ENCODE measurements at regions not wholly inside any gene's neighbourhood (a gene's known extent, or its start where the extent isn't known, plus 50 kb on each side); places are given as distances from the start of the nearest gene placed in this dataset.

DNA sequence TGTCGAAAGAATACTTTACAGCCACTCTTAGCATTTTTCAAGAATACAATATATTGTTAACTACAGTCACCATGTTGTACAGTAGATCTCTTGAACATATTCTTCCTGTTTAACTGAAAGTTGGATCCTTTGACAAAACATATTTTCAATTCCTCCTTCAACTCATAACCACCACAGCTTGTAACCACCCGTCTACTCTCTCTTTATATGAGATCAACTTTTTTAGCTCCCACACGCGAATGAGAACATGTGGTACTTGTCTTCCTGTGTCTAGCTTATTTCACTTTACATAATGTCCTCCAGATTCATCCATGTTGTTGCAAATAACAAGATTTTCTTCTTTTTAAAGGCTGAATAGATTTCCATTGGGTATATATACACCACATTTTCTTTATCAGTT is 338.3 kb upstream of the IGFBP7 start:
- DNase-seq: no peak

DNA sequence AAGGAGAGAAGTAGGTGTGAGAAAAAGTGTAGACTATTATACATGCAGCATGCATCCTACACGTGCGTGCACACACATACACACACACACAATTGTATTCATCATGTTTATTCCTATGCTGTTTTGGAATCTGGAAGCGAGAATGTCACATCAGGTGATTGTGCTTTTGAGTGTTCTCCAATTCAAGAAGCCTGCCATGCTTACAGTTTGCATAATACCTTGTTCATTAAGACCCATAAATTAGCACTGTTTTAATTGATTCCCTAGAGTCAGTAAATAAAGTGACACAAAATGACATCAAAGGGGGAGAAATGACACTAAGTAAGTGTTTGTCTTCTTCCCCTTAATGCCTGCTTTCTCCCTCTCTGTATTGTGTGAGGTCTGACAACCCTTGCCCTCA is 336.1 kb upstream of the IGFBP7 start:
- DNase-seq: no peak

DNA sequence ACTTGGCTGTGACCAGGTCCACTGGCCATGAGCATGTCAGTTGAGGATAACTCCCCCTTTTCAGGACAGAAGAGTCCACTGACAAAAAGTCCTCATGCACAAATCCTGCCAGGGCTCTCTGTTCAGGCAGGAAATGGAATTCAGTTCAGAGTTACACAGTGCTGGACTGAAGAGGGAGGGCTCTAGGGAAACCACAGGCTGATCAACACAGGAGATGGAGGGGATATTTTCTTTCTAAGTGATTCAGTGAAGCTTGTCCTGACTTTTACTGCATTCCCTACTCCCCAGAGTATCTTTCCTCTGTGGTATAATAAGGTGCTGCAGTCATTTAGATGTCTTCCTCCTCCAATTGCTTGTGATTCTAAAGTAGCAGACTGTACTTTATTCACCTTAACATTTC is 335.5 kb upstream of the IGFBP7 start:
- DNase-seq: no peak

DNA sequence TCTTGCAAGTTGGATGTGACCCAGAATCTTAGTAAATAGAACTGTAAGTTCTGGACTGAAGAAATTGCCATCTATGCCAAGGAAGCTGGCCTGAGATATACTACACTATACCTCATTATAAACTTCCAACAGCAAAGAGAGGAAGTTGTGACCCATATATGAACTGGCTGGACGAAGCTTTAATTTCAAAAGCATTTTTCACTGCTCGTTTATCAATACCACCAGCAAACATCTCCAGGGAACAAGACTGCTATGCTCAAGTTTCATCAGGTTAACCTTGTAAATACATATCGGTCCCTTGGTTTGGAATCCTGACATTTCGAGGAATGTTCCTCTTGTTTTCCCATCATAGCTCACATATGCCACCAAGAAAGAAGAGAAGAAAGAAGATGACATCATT is 334.5 kb upstream of the IGFBP7 start:
- DNase-seq: no peak

DNA sequence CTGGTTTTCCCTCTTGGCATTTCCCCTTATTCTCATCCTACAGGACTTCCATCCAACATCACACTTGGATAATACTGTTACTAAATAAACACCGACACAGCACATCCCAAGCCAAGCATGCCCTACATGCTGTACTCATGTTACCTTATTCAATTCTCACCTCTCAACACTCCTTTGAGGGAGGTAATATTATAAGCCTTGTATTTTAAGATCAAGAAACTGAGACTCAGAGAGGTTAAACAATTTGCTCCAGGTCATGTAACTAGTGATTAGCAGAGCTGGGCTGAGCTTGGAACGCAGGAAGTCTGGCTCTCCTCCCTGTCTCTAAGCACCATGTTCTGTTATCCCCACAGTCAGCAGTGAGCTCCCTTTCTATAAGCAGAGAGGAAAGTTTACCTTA is 333.6 kb upstream of the IGFBP7 start:
- no peak for DNase-seq

DNA sequence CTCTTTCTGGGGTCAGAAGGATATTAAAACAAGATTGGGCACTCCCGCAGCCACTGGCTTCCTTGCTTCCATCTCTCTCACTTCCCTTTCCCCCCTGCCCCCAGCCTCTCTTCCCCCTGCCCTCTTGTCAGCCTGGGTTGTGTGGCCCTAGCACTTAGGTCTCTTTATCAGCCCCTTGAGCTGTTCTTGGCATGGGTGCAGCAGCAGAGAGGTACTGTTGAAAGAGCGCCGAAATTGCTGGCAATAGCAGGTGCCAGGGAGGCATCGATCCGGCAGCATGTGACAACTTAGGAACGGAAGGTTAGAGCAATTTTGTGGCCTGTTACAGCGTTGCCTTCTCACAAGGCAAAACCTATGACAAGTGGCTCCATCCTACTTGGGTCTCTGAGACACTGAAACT is 333.1 kb upstream of the IGFBP7 start:
- no peak for DNase-seq

DNA sequence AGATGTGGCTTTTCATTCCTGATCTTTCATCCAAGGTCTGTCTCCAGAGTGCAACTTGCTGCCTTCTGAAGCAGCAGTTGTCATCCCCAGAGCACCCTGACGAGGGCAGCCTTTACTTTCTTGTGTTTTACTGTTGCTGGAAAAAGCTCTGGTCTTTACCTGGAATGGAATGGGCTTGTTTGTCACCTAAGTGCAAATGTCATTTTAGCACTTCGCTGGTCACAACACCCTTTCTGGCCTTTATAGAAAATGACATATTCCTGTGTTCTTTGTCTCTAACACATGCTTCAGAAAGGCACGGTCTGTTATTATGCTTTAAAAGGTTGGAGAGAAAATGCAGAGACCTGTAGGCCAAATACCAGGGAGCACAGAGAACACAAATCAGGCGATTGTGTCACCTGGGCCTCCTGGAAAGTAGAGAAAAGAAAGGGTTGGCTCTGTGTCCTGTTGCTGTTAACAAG is 332.7 kb upstream of the IGFBP7 start:
- DNase-seq: no peak

DNA sequence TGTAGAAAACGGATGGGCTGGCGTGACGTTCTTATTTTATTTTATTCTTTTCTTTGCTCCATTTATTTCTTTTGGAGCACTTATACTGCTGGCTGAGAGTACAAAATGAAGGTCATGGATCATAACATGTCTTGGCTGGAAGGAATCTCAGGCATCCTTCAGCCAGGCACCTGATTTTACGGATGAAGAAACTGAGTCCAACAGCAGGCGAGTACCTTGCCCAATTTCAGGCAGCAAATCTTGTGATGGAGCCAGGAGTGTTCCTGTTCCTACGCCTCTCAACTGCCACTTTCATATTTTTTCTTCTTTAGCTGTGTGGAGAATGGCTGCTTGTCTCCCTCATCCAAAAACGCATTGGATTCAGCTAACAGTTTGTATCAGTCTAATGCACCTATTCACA is 332.1 kb upstream of the IGFBP7 start:
- DNase-seq: no peak

DNA sequence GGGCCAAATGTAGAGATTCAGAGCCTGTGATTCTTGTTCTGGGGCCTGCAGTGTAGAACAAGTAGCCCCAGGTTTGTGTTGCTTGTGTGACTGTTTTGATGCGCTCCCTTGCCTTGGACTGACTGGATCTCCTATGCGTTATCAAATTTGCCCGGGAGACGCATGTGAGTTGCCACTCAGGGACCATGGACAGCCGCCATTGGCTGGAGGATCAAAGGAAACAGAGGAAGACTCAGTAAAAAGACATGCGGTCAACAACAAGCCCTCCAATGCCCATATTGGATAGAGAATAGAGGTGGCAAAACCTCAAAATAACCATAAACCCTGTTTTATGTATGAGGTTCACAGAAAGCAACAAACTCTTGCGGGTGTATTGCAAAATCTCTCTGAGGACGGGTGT is 327.5 kb upstream of the IGFBP7 start:
- DNase-seq: no peak

DNA sequence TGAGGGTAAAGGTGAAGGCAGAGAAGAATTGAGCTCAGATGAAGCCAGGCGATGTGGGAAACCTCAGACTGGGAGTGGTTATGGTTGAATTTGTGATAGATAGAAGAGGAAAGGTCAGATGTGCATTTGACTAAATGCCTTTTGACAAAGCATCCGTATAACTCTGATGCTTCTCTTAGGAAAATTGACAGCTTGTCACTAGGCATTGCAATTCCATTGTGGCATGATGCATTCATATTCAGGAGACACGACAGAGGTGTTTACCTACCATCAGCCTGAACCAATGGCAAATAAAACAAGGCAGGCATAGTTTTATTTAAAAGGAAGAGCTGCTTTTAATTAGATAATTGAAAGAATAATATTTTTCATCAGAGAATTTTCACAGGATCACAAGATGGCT is 325.1 kb upstream of the IGFBP7 start:
- no peak for DNase-seq

DNA sequence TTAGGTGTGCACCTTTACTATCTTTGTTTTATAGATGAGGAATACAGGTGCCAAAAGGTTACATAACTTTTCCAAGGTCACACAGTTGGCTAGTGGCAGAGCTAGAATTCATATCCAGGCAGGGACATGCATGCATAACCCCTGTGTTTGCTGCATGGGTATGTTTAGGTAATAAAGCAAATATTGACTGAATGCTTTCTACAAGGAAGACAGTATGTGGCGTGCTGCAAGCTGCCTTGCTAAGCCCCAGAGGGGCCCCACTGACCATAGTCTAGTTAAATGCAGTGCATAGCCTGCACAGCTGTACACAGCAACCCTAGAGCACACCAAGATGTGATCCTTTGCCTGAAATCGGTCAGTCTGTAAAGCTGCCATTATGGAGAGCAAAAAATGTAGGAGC is 320.5 kb upstream of the IGFBP7 start:
- no peak for DNase-seq

DNA sequence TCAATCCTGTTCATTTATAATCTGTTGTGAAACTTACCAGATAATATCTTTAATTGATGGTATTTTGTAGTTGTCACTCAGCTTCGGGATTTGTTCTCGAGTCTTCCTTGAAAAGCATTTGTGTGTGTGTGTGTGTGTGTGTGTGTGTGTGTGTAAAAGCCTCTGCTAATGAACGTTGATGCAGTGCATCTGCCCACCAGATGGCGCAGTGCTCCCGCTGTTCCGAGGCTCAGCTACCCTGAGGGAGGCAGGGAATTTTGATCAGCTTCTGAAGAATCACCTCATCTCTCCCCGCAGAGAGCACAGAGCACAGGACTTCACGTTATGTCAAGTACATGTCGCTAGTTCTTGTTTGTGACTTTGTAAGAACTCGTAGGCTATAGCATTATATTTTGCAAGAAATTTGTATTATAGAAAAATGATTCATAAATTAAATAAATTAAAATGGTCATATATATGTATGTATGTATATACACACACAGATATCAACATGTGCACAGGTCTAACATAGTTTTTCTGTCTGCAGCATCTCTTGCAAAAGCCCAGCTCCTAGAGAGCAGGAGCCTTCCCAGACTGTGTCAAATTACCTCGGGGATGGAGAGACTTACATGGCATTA is 316.7 kb upstream of the IGFBP7 start:
- DNase-seq: peak; percentile 10

DNA sequence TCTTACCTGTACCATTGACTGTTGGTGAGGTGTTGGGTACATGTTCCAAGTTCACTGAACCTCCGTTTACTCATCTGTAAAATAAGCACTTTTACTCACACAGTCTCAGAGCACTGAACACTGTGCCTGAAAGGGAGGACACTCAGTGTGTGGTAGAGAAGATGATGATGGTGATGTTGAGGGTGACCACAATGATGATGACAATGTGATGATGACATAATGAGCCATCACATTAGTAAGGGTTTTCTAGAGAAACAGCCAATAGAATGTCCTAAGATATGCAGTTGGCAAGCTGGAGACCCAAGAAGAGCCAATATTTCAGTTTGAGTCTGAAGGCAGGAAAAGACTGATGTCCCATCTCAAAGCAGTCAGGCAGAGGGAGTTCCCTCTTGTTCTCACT is 315.4 kb upstream of the IGFBP7 start:
- no peak for DNase-seq

DNA sequence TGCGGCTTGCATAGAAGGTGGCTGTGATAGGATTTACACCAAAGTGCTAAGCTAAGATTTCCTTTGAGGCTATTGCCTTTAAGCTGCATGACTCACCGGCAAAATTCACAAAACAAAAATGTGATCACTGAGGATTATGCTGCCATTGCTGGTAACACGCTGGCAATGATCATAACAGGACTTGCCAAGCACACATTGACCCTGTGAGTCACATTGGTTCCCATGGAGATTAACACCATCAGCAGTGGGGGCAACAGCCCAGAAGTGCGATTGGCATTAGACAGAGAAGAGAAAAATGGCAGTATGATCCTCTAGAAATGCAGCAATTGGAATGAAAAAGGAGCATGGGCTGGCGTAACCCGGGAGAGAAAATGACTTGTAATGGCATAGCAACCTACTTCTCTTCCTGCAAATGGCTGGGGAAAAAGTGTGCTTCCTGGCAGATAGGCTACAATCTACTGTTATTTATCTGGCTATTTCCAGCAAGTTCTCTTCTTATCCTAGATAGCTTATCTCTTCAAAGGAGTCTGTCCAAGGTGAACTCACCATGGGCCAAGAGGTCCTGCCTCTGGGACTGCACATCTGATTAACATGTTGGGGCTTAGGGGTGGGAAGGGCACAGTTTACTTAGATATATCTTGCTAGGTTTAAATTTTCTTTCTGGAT is 314.2 kb upstream of the IGFBP7 start:
- DNase-seq: no peak

DNA sequence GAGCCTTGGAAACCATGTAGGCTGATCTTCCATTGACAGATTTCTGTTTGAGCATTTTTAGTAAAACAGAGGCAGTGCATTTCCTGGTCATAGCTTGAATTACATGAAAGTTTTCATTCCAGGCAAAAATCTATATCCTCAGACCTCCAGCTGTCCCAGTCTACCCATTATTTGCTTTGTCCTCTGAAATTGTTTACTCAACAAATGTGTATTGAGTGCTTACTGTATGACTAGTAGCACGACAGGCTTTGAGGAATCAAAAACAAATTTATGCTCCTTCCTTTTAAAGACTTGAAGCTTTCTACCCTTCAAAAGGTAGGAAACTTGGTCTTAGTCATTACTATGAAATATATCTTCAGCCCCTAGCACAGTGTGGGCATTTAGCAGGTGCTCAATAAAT is 307.9 kb upstream of the IGFBP7 start:
- DNase-seq: no peak

DNA sequence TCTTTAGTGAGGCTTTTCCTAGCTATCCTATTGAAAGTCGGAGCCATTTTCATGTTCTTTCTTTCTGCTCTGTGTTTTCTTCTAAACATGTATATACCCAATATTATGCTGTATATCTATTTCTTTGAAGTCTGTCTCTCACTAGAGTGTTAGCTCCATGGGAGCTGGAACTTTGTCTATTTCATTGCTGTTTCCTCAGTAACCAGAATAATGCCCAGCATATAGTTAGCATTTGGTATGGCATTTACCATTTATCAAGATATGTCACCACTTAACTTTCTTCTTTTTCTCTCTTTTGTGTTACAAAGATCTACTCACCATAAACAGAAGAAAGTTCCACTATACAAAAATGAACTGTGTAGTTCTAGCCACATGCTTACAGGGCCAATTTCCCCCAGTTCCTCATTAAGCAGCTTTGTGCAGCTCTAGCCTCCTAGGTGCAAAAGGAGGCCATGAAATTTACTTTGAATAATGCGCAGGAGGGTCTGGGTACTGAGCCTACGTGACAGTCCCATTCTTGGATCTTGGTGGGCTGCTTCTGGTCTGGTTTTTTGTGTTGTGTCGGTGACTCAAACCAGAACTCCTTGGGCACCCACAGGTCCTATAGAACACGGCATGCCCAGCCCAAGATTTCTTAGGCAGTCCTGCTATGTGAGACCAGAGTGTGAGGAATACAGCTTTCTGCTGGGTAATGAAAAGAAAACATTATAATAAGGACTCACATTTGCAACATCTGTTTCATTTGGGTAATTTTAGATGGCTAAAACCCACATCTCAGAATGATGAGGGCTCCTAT is 302.3 kb upstream of the IGFBP7 start:
- no peak for DNase-seq

DNA sequence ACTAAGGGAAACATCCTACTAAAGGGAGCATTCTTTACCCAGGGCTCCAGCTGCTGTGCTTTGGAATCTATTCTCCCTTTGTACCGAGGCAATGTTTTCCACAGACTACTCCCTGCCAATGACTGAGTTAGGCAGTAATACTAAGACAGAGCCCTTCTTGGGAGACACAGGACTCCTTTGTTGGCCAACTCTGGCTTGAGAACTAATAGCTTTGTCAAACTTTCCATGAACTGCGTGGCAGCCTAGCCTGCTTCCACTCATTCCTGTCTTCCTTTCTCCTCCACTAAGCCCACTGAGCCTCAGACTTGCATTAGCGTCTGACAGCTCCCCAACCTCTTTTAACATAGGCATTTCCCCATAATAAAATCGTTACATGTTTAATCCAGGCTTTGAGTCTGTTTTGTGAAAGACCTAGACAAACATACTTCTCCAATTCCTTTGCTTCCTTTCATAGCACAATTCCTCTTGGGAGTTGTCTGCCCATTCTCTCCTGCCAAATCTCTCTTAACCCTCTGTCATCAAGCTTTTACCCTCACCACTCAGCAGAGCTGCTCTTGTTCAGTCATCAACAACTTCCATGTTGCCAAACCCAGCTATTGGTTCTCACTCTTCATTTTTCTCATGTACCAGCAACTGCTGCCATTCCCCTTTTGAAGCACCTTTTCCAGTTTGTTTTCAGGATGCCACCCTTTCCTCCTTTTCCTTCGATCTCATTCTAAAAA is 300.3 kb upstream of the IGFBP7 start:
- no peak for DNase-seq

DNA sequence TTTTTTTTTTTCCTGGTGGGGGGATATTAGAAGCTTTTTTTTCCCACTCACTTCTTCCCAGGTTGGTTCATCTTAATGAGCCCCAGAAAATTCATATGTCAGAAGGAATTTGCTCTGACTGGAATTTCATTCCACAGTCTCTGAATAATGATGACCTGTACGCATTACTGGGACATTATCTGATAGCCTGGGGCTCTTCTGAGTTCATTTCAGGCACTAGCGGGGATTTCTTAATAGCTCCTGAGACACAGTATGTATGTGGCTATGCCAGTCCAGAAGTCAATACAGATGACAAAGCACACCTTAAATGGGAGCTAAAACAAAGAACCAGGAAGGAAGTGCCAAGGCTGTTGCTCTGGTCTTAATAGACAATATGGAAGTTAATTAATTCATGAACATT is 295.2 kb upstream of the IGFBP7 start:
- DNase-seq: no peak

DNA sequence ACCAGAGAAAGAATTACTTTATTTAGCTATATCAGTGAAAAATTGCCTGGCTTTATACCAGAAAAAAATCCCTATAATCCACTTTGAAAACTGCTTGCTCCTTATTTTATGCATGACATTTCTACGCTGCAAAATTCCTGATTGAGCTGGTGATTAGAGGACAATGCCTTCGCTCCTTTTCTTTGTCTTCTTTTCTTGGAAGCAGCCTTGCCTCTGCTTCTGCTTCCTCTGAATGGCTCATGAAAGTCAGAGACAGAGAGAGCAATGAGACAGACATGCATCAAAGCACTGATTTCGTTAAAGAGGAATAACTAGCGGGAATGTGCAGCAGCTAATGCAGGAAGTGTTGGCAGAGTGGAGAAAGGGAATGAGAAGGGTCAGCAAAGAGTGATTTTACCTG is 294.3 kb upstream of the IGFBP7 start:
- no peak for DNase-seq

DNA sequence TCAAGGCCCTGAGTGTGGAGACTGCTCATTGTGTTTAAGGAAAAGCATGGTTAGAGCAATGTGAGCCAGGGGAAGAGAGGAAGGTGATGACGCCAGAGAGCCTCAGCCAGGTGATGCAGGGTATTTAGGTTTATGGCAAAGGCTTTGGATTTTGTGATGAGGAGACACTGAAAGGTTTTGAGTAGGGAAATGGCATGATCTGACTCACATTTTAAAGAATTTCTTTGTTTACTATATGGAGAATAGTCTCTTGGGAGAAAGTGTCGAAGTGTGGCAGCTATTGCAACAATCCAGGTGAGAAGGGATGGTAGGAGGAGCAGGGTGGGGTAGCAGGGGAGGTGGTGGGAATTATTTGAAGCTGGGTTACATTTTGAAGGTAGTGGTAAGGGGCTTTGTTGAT is 293.4 kb upstream of the IGFBP7 start:
- DNase-seq: no peak

DNA sequence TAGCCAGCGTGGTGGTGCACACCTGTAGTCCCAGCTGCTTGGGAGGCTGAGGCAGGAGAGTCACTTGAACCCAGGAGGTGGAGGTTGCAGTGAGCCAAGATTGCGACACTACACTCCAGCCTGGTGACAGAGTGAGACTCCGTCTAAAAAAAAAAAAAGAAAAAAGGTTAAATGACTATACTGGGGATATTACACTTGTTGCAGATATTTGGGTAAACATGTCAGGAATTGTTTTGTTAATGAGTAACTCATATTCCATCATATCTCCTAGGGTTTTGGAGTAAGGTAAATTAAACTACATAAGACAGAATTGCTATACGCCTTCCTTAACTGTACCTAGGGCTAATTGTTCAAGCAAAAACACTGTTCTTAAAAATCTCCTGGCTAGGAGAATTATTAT is 291.4 kb upstream of the IGFBP7 start:
- no peak for DNase-seq

DNA sequence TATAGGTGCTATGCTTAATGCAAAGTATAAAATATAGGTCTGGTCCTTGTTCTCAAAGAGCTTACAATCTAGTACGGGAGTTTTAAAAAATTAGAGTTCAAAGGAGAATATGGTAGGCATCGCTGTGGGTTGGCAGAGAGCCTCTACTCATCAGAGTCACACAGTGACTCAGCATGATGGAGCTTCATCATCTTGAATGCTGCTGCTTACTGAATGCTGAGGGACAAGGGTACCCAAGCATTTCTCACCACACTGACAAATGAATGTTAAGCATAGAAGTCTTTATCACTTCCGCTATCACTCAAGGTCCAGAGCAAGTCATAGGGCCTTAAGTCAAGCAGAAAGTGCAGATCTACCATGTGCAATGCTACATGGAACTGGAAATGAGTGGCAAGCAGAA is 268.6 kb upstream of the IGFBP7 start:
- no peak for DNase-seq

DNA sequence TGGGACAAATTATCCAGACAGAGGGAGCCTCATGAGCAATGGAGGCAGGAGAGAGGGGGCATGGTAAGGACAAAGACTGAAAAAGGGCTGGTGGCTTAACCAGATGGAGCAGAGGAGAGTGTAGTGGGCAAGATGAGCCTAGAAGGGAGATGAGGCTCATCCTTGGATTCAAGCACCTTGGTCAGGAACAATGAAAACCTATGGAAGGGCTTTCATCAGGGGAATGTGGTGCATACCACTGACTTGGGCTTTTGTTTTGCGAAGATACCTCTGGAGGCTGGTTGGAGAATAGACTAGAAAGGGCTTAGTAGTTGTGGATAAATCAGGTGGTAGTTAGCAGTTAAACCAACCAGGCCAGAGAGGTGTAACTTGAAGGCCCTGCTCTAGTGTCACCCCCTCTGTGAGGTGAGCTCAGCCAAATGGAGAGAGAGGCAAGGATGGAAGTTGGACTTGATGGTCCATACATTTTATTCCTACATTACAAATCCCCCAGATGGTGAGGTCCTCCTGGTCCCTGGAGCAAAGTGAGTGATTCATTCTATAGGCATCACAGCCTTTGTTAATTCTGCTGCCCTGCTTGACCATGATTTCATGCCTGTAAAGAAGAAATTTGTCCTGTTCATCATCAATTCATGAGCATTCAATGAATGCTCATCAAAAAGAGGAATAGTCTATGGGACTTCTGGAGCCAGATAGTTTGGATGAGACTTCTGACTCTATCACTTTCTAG is 264.8 kb upstream of the IGFBP7 start:
- no peak for DNase-seq

All from CD4-positive, alpha-beta T cell treated with Interleukin-17A for 1 hour (primary cell).